ENCODE measurements at regions not wholly inside any gene's neighbourhood (a gene's known extent, or its start where the extent isn't known, plus 50 kb on each side); places are given as distances from the start of the nearest gene placed in this dataset.

GRCh38 chr1:170230323-170230722, 84.6 kb downstream of the NTMT2 start:
- TF ChIP-seq SIX5 (IDR thresholded peaks at IDR 0.05; ENCODE audit: low read depth, low read length), result no peak
- TF ChIP-seq POLR2A (IDR thresholded peaks at IDR 0.05; ENCODE audit: control extremely low read depth in 1 of 2, low read depth in 2 of 2, low read length in 2 of 2), result no peak
- TF ChIP-seq SIN3A (conservative IDR thresholded peaks at IDR 0.05 in 1 of 2, IDR thresholded peaks at IDR 0.05 in 1 of 2; ENCODE audit: low read depth in 1 of 2, low read length in 2 of 2), result no peak
- no peak for TF ChIP-seq SP1 (IDR thresholded peaks at IDR 0.05; ENCODE audit: low read depth, low read length)
- no peak for TF ChIP-seq CEBPB (IDR thresholded peaks at IDR 0.05; ENCODE audit: low read depth, low read length)
- no peak for TF ChIP-seq TAF1 (IDR thresholded peaks at IDR 0.05; ENCODE audit: low read depth, low read length)
- no peak for TF ChIP-seq POLR2AphosphoS5 (IDR thresholded peaks at IDR 0.05; ENCODE audit: low read depth, low read length)
- no peak for TF ChIP-seq EZH2 (IDR thresholded peaks at IDR 0.05; ENCODE audit: low read depth, low read length, severe bottlenecking)
- no peak for TF ChIP-seq SP4 (IDR thresholded peaks at IDR 0.05; ENCODE audit: low read length)
- TF ChIP-seq NANOG (IDR thresholded peaks at IDR 0.05; ENCODE audit: insufficient read depth, low read depth, low read length, poor library complexity, severe bottlenecking), result no peak
- TF ChIP-seq CBX5 (IDR thresholded peaks at IDR 0.05; ENCODE audit: low read depth, low read length), result no peak
- no peak for TF ChIP-seq CTCF (IDR thresholded peaks at IDR 0.05; ENCODE audit: control extremely low read depth in 1 of 3, insufficient read depth in 1 of 3, low read depth in 1 of 3, low read length in 3 of 3)
- no peak for TF ChIP-seq CREB1 (IDR thresholded peaks at IDR 0.05)
- TF ChIP-seq SUZ12 (IDR thresholded peaks at IDR 0.05; ENCODE audit: low read length), result no peak

Measured in H1 (cell line).